ENCODE measurements at regions not wholly inside any gene's neighbourhood (a gene's known extent, or its start where the extent isn't known, plus 50 kb on each side); places are given as distances from the start of the nearest gene placed in this dataset.

DNA sequence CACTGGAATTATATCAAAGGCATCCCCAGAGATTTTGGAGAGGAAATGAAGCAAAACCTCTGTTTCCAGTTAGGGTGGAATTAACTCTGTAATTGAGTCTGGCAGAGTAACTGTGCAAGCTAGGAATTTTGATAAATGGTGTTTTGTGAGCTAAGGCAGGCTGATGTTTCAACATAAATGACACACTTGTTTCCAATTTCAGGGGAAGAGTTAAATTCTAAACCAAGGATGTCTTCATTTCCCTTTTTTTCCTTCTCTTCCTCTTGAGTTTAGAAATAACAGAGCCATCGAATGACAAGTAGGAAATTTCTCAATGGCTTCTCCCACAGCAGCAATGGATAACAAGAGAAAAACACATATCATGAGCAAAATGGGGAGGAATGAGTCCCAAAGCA, 131.2 kb downstream of the IRS2 start:
- H3K27me3 ChIP-seq = no peaks in the 10 kb centered on the region
- H3K9me3 ChIP-seq = no peaks in the 10 kb centered on the region
- H3K36me3 ChIP-seq = no peaks in the 10 kb centered on the region
- H3K27ac ChIP-seq = no peak overlapping the region
- no peaks in the 10 kb centered on the region for H3K4me1 ChIP-seq
- TF ChIP-seq, protein P1, sequence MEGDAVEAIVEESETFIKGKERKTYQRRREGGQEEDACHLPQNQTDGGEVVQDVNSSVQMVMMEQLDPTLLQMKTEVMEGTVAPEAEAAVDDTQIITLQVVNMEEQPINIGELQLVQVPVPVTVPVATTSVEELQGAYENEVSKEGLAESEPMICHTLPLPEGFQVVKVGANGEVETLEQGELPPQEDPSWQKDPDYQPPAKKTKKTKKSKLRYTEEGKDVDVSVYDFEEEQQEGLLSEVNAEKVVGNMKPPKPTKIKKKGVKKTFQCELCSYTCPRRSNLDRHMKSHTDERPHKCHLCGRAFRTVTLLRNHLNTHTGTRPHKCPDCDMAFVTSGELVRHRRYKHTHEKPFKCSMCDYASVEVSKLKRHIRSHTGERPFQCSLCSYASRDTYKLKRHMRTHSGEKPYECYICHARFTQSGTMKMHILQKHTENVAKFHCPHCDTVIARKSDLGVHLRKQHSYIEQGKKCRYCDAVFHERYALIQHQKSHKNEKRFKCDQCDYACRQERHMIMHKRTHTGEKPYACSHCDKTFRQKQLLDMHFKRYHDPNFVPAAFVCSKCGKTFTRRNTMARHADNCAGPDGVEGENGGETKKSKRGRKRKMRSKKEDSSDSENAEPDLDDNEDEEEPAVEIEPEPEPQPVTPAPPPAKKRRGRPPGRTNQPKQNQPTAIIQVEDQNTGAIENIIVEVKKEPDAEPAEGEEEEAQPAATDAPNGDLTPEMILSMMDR (IDR thresholded peaks at IDR 0.05) = no peak
- H3K4me3 ChIP-seq = no peak overlapping the region
- intact Hi-C loops (cut with DNase I) = no loop called here
- H3K9ac ChIP-seq (ENCODE audit: low read depth in 2 of 2, low read length in 2 of 2) = no peak overlapping the region
- DNase-seq = no peak

DNA sequence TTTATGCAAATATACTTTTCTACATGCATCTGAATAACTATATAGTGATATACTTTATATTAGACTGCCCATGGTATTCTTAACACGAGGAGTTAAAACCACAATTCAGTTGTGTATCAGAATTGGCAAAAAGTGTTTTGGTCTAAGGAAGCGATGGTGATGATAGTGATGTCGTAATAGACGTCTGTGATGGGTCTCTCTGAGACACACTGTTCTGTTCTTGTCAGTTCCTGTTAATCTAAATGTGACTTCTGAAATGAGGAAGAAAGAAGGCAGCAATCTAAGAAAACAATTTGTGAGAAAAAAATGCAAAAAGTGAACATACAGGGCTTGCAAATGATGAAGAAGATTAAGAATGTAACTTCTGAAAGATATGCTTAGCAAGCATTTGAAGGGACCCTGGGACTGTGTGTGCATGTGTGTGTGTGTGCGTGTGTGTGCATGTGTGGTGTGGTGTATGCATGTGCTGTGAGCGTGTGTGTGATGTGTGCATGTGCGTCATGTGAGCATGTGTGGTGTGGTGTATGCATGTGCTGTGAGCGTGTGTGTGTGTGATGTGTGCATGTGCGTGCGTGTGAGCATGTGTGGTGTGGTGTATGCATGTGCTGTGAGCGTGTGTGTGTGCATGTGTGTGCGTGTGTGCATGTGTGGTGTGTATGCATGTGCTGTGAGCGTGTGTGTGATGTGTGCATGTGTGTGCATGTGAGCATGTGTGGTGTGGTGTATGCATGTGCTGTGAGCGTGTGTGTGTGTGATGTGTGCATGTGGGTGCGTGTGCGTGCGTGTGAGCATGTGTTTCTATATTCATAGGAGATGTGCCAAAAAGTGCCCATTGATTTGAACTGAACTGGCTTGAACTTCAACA, 131.8 kb downstream of the IRS2 start:
- TF ChIP-seq, protein P1 (IDR thresholded peaks at IDR 0.05) = no peak
- intact Hi-C loops (cut with DNase I) = no loop called here

DNA sequence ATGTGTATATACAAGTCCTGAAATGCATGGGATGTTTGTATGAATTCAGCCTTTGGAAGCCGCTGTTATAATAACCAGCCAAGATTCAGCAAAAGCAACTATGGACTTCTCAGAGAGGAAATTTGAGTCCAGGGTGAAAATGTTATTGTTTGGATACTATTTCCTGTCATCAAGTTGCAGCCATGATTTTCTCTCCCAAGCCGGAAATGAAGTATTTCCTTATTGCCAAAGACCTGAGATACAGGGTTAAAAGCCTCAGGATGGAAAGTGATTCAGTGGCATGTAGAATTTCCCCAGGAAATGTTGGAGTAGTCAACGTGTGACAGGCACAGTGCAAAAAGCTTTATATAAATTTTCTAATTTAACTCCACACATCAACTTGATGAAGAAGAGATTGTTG, 133.9 kb downstream of the IRS2 start:
- intact Hi-C loops (cut with DNase I) = no loop called here
- H3K36me3 ChIP-seq = no peaks in the 10 kb centered on the region
- no peaks in the 10 kb centered on the region for H3K4me1 ChIP-seq
- DNase-seq = no peak
- no peak overlapping the region for H3K9ac ChIP-seq (ENCODE audit: low read depth in 2 of 2, low read length in 2 of 2)
- TF ChIP-seq, protein P1 (IDR thresholded peaks at IDR 0.05) = no peak
- H3K27ac ChIP-seq = no peak overlapping the region
- no peaks in the 10 kb centered on the region for H3K9me3 ChIP-seq
- no peak overlapping the region for H3K4me3 ChIP-seq
- no peaks in the 10 kb centered on the region for H3K27me3 ChIP-seq

More for the DNA sequence above, 131.8 kb downstream of the IRS2 start:
- H3K9ac ChIP-seq (ENCODE audit: low read depth in 2 of 2, low read length in 2 of 2) = no peak overlapping the region
- no peak overlapping the region for H3K27ac ChIP-seq
- no peaks in the 10 kb centered on the region for H3K27me3 ChIP-seq
- H3K9me3 ChIP-seq = no peaks in the 10 kb centered on the region
- H3K36me3 ChIP-seq = no peaks in the 10 kb centered on the region
- no peaks in the 10 kb centered on the region for H3K4me1 ChIP-seq
- DNase-seq = no peak
- no peak overlapping the region for H3K4me3 ChIP-seq

DNA sequence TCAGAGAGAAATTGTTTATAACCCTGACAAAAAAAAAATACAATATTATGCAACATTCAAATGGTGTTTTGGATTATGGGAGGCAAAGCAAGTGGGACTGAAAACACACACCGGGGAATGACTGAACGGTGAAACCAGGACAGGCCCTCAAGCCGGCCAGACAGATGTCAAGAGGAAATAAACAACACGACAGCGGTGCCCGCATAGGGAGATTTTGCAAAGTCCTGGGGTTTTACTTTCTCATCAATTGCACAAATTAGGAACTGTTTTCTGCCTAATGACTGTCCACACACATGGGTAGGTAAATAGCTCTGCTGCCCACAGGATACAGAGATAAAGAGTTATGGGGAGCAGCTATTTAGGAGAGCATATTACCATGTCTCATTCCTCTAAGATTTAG, 134.5 kb downstream of the IRS2 start:
- Histone ChIP-seq H3K4me1 (no peaks in the 10 kb centered on the region), H3K4me3 (no peak overlapping the region), H3K9ac (ENCODE audit: low read depth in 2 of 2, low read length in 2 of 2) (no peak overlapping the region), H3K27me3 (no peaks in the 10 kb centered on the region), H3K9me3 (no peaks in the 10 kb centered on the region), H3K27ac (no peak overlapping the region), H3K36me3 (no peaks in the 10 kb centered on the region)
- no peak for DNase-seq
- intact Hi-C loops (cut with DNase I) = no loop called here
- TF ChIP-seq, protein P1 (IDR thresholded peaks at IDR 0.05) = no peak

DNA sequence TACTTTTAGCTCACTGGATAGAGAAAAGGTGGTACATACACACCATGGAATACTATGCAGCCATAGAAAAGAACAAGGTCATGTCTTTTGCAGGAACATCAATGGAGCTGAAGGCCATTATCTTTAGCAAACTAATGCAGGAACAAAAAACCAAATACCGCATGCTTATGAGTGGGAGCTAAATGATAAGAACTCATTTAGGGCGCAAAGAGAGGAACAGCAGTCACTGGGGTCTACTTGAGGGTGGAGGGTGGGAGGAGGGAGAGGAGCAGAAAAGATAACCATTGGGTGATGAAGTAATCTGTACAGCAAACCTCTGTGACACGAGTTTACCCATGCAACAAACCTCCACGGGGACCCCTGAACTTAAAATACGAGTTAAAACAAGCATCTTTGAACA, 135.1 kb downstream of the IRS2 start:
- TF ChIP-seq, protein P1 (IDR thresholded peaks at IDR 0.05) = no peak
- no peak for DNase-seq
- H3K27ac ChIP-seq = no peak overlapping the region
- no peaks in the 10 kb centered on the region for H3K4me1 ChIP-seq
- H3K9ac ChIP-seq (ENCODE audit: low read depth in 2 of 2, low read length in 2 of 2) = no peak overlapping the region
- no peak overlapping the region for H3K4me3 ChIP-seq
- H3K27me3 ChIP-seq = no peaks in the 10 kb centered on the region
- no peaks in the 10 kb centered on the region for H3K9me3 ChIP-seq
- no peaks in the 10 kb centered on the region for H3K36me3 ChIP-seq
- intact Hi-C loops (cut with DNase I) = no loop called here
